ENCODE measurements at regions not wholly inside any gene's neighbourhood (a gene's known extent, or its start where the extent isn't known, plus 50 kb on each side); places are given as distances from the start of the nearest gene placed in this dataset.

GRCh38 chr12:126890097-126890496 is 1376.9 kb upstream of the TMEM132C start:
- Histone ChIP-seq H4K20me1 (ENCODE audit: control insufficient read depth, insufficient read depth) (no peaks in the 10 kb centered on the region), H3K36me3 (ENCODE audit: control insufficient read depth in 2 of 2, insufficient read depth in 2 of 2, low read length in 1 of 2) (no peaks in the 10 kb centered on the region), H3K9ac (ENCODE audit: control insufficient read depth, insufficient read depth, low read length) (no peak overlapping the region), H3K4me3 (no peak overlapping the region), H3K4me1 (ENCODE audit: control insufficient read depth, insufficient read depth, low read length) (no peaks in the 10 kb centered on the region), H3K27me3 (replicated peaks in 1 of 2; ENCODE audit: control insufficient read depth in 2 of 2, insufficient read depth in 2 of 2, low read length in 1 of 2) (no peaks in the 10 kb centered on the region), H3K27ac (ENCODE audit: control insufficient read depth, insufficient read depth) (no peak overlapping the region), H3K4me2 (ENCODE audit: control insufficient read depth, insufficient read depth) (no peak overlapping the region), H3K79me2 (ENCODE audit: control insufficient read depth, insufficient read depth, low read length) (no peaks in the 10 kb centered on the region), H3K9me3 (replicated peaks; ENCODE audit: control insufficient read depth, insufficient read depth, low read length) (no peaks in the 10 kb centered on the region), H2AFZ (ENCODE audit: control insufficient read depth, low read depth, low read length) (no peak overlapping the region)
- in situ Hi-C loops (cut with MboI) (no loop called here), intact Hi-C loops (cut with micrococcal nuclease; ENCODE audit: unreplicated experiment) (no loop called here)
- DNase-seq (ENCODE audit: low read depth, low spot score) = no peak
- ChIA-PET POLR2A (no interaction called here), CTCF (no interaction called here), SMC1A (ENCODE audit: uncharacterized antibody, unreplicated experiment) (no interaction called here), RAD21 (ENCODE audit: unreplicated experiment) (no interaction called here)
- WGBS (ENCODE audit: insufficient coverage, insufficient replicate concordance, low lambda C conversion rate, missing lambda C conversion rate) = 0% methylated on average over 2 of the region's 2 CpGs
- FAIRE-seq = no peak
- no peak for ATAC-seq
- TF ChIP-seq BCL3 (IDR thresholded peaks at IDR 0.05; ENCODE audit: borderline replicate concordance, insufficient read depth, low read depth, low read length, poor library complexity, severe bottlenecking) (no peak), CHD2 (IDR thresholded peaks at IDR 0.05; ENCODE audit: borderline replicate concordance, low read depth, low read length) (no peak), RAD51 (IDR thresholded peaks at IDR 0.05) (no peak), NR2C2 (IDR thresholded peaks at IDR 0.05; ENCODE audit: borderline replicate concordance, control insufficient read depth, insufficient read length, low read depth) (no peak), HCFC1 (IDR thresholded peaks at IDR 0.05; ENCODE audit: low read length) (no peak), NFYA (IDR thresholded peaks at IDR 0.05; ENCODE audit: borderline replicate concordance, low read depth, low read length) (no peak), RCOR1 (conservative IDR thresholded peaks at IDR 0.05; ENCODE audit: low read depth, low read length) (no peak), SMARCA5 (IDR thresholded peaks at IDR 0.05) (no peak), JUND (IDR thresholded peaks at IDR 0.05; ENCODE audit: low read depth, low read length) (no peak), RELA (IDR thresholded peaks at IDR 0.05; ENCODE audit: borderline replicate concordance, partially characterized antibody) (no peak), ZZZ3 (IDR thresholded peaks at IDR 0.05; ENCODE audit: control insufficient read depth, insufficient read length, low read depth) (no peak), TCF12 (IDR thresholded peaks at IDR 0.05; ENCODE audit: low read depth, low read length) (no peak), SKIL (IDR thresholded peaks at IDR 0.05; ENCODE audit: low read depth, poor library complexity, severe bottlenecking) (no peak), PBX3 (IDR thresholded peaks at IDR 0.05; ENCODE audit: insufficient replicate concordance, low read depth, low read length) (no peak), ATF7 (IDR thresholded peaks at IDR 0.05; ENCODE audit: low read depth) (no peak), DPF2 (IDR thresholded peaks at IDR 0.05) (no peak), ATF3 (IDR thresholded peaks at IDR 0.05; ENCODE audit: borderline replicate concordance, extremely low read depth, low read depth, low read length) (no peak)
- no TSS peak for BruUV-seq (replicated peaks)
